HG02973 (cell line): ENCODE measurements at regions not wholly inside any gene's neighbourhood (a gene's known extent, or its start where the extent isn't known, plus 50 kb on each side); places are given as distances from the start of the nearest gene placed in this dataset.
"Not testable (repeated sequence)": the region's sequence is repeated elsewhere in the genome, so short reads cannot be mapped to it uniquely, and the experiment has no call there.

Experiments
- ATAC-seq: cut with Tn5 transposase; IDR thresholded peaks from one replicate; pipeline ENCODE4 v1.9.1; 2021; ENCODE audit warnings: moderate library complexity; ENCODE audit not compliant: unreplicated experiment

GRCh38 chr12:47412601-47413236, 293.1 kb downstream of the RPAP3 start:
- no peak for ATAC-seq

GRCh38 chr12:47411966-47412365, 293.9 kb downstream of the RPAP3 start:
- no peak for ATAC-seq

- no peak for ATAC-seq
Measured at GRCh38 chr12:47410862-47411261, 295.0 kb downstream of the RPAP3 start.

- ATAC-seq: no peak
Measured at GRCh38 chr12:47410383-47410782, 295.4 kb downstream of the RPAP3 start.

- no peak for ATAC-seq
Measured at GRCh38 chr12:47409310-47409987, 296.4 kb downstream of the RPAP3 start.

- ATAC-seq: peak; percentile 95
Measured at GRCh38 chr12:47408171-47408871, 297.5 kb downstream of the RPAP3 start.

- no peak for ATAC-seq
Measured at GRCh38 chr12:47407463-47408129, 298.2 kb downstream of the RPAP3 start.

GRCh38 chr12:47403681-47404080, 302.1 kb downstream of the RPAP3 start:
- no peak for ATAC-seq

GRCh38 chr12:47401196-47401595, 304.6 kb downstream of the RPAP3 start:
- ATAC-seq: not testable (repeated sequence)

GRCh38 chr12:47400266-47400665, 305.6 kb downstream of the RPAP3 start:
- no peak for ATAC-seq

- ATAC-seq: no peak
Measured at GRCh38 chr12:47397664-47398281, 308.1 kb downstream of the RPAP3 start.

- no peak for ATAC-seq
Measured at GRCh38 chr12:47396902-47397663, 308.7 kb downstream of the RPAP3 start.

GRCh38 chr12:47394070-47394469, 311.8 kb downstream of the RPAP3 start:
- ATAC-seq: no peak

GRCh38 chr12:47393403-47393790, 312.4 kb downstream of the RPAP3 start:
- ATAC-seq: no peak

- no peak for ATAC-seq
Measured at GRCh38 chr12:47391566-47391965, 311.8 kb upstream of the AMIGO2 start.

- ATAC-seq: no peak
Measured at GRCh38 chr12:47388712-47389111, 309.0 kb upstream of the AMIGO2 start.

- ATAC-seq: no peak
Measured at GRCh38 chr12:47387994-47388393, 308.2 kb upstream of the AMIGO2 start.

- ATAC-seq: no peak
Measured at GRCh38 chr12:47385653-47386052, 305.9 kb upstream of the AMIGO2 start.

- ATAC-seq: no peak
Measured at GRCh38 chr12:47383942-47384341, 304.2 kb upstream of the AMIGO2 start.

- no peak for ATAC-seq
Measured at GRCh38 chr12:47382305-47382704, 302.5 kb upstream of the AMIGO2 start.
